GM12878 (cell line): ENCODE measurements at regions not wholly inside any gene's neighbourhood (a gene's known extent, or its start where the extent isn't known, plus 50 kb on each side); places are given as distances from the start of the nearest gene placed in this dataset.

Experiments used
- ATAC-seq: fragments of 200-7000 bp; cut with Tn5 transposase; 3 replicates; pipeline ENCODE4 v1.9.1; 2020; ENCODE audit warnings: mild to moderate bottlenecking, moderate library complexity
- BruUV-seq: library from RNA; stranded (reverse); fragments of 400-500 nt; replicated peaks from 2 replicates; lab custom pipeline; 2021; lab: Mats Ljungman, UMichigan
- CTCF ChIA-PET: fragments of 300-600 bp; sonication (Branson Sonifier 250); formaldehyde crosslinking; extraction: SDS; loops from one replicate; lab custom pipeline; 2021; ENCODE audit warnings: inconsistent platforms; lab: Yijun Ruan, JAX
- POLR2A ChIA-PET: fragments of 350-600 bp; formaldehyde crosslinking; extraction: SDS; loops from one replicate; lab custom pipeline; 2021; ENCODE audit warnings: inconsistent platforms; lab: Charles Lee
- RAD21 ChIA-PET: fragments of 300-600 bp; sonication (Branson Sonifier 250); formaldehyde crosslinking; loops from one replicate; lab custom pipeline; 2023; ENCODE audit warnings: antibody characterized with exemption; ENCODE audit not compliant: unreplicated experiment; lab: Charles Lee
- SMC1A ChIA-PET: fragments of 300-600 bp; sonication (Branson Sonifier 250); formaldehyde crosslinking; loops from one replicate; lab custom pipeline; 2023; ENCODE audit not compliant: unreplicated experiment, uncharacterized antibody; lab: Charles Lee
- DNase-seq: peaks from one replicate; pipeline ENCODE4 v3.0.0-alpha.2; 2011; ENCODE audit warnings: low read depth, low spot score
- FAIRE-seq: peaks from 3 replicates; lab custom pipeline; 2011; peaks lifted over from hg19 to GRCh38; lab: Jason Lieb, UNC
- H2AFZ ChIP-seq: 2 replicates; pipeline ENCODE4 v1.6.0; 2011; ENCODE audit warnings: low read depth, low read length, control low read depth; ENCODE audit not compliant: control insufficient read depth
- H3K27ac ChIP-seq: 2 replicates; pipeline ENCODE4 v1.5.1; 2011; ENCODE audit warnings: control low read depth; ENCODE audit not compliant: control insufficient read depth, insufficient read depth
- H3K27me3 ChIP-seq, 2 experiments: replicated peaks in 1 of 2; 2 replicates each; pipeline versions ENCODE4 v1.6.0 to v1.6.1; 2011; ENCODE audit warnings: low read length in 1 of 2; ENCODE audit not compliant: control insufficient read depth in 2 of 2, insufficient read depth in 2 of 2
- H3K36me3 ChIP-seq, 2 experiments: 2 replicates each; pipeline ENCODE4 v1.5.1; 2011; ENCODE audit warnings: low read length in 1 of 2; ENCODE audit not compliant: control insufficient read depth in 2 of 2, insufficient read depth in 2 of 2
- H3K4me1 ChIP-seq: 2 replicates; pipeline ENCODE4 v1.6.1; 2011; ENCODE audit warnings: mild to moderate bottlenecking, low read length, moderate library complexity, mixed read lengths; ENCODE audit not compliant: control insufficient read depth, insufficient read depth
- H3K4me2 ChIP-seq: 2 replicates; pipeline ENCODE4 v1.6.0; 2011; ENCODE audit warnings: control low read depth; ENCODE audit not compliant: control insufficient read depth, insufficient read depth
- H3K4me3 ChIP-seq: fragments of 200-600 bp; sonication (generic); 2 replicates; pipeline ENCODE4 v1.5.1; 2016
- H3K79me2 ChIP-seq: 2 replicates; pipeline ENCODE4 v1.6.0; 2011; ENCODE audit warnings: low read length; ENCODE audit not compliant: control insufficient read depth, insufficient read depth
- H3K9ac ChIP-seq: 2 replicates; pipeline ENCODE4 v1.8.0; 2011; ENCODE audit warnings: low read length, control low read depth, mixed read lengths; ENCODE audit not compliant: control insufficient read depth, insufficient read depth
- H3K9me3 ChIP-seq: replicated peaks from 3 replicates; pipeline ENCODE4 v1.5.1; 2011; ENCODE audit warnings: mild to moderate bottlenecking, low read length; ENCODE audit not compliant: control insufficient read depth, insufficient read depth
- H4K20me1 ChIP-seq: 2 replicates; pipeline ENCODE4 v1.6.0; 2011; ENCODE audit not compliant: control insufficient read depth, insufficient read depth
- CHD4 ChIP-seq: fragments of 200-600 bp; sonication (generic); IDR thresholded peaks from 2 replicates; pipeline ENCODE4 v1.6.1; 2016; ENCODE audit warnings: mild to moderate bottlenecking
- EED ChIP-seq: sonication (generic); IDR thresholded peaks from 2 replicates; pipeline ENCODE4 v1.6.1; 2016; ENCODE audit warnings: antibody characterized with exemption, low read depth
- FOS ChIP-seq: IDR thresholded peaks from 3 replicates; pipeline ENCODE4 v1.6.1; 2011; ENCODE audit warnings: borderline replicate concordance; ENCODE audit not compliant: insufficient read length; ENCODE audit errors: extremely low read depth
- MEF2B ChIP-seq: fragments of 450-650 bp; IDR thresholded peaks from 2 replicates; pipeline ENCODE4 v1.6.1; 2018; ENCODE audit warnings: mild to moderate bottlenecking, moderate library complexity; ENCODE audit not compliant: partially characterized antibody, poor library complexity, severe bottlenecking
- MTA2 ChIP-seq: fragments of 450-650 bp; IDR thresholded peaks from 2 replicates; pipeline ENCODE4 v1.6.1; 2016; ENCODE audit warnings: low read depth, mild to moderate bottlenecking, moderate library complexity
- NR2C1 ChIP-seq: fragments of 450-650 bp; IDR thresholded peaks from 2 replicates; pipeline ENCODE4 v1.6.1; 2017; ENCODE audit warnings: antibody characterized with exemption, mild to moderate bottlenecking, moderate library complexity
- RELA ChIP-seq: fragments of 450-650 bp; IDR thresholded peaks from 2 replicates; pipeline ENCODE4 v1.8.0; 2014; ENCODE audit warnings: borderline replicate concordance; ENCODE audit not compliant: partially characterized antibody
- RUNX3 ChIP-seq: IDR thresholded peaks from 2 replicates; pipeline ENCODE4 v1.6.1; 2012; ENCODE audit warnings: low read length, inconsistent platforms
- SMC3 ChIP-seq: IDR thresholded peaks from 2 replicates; pipeline ENCODE4 v1.6.1; 2011; ENCODE audit warnings: low read length, improper control_type of control experiment, borderline replicate concordance
- WRNIP1 ChIP-seq: IDR thresholded peaks from 2 replicates; pipeline ENCODE4 v1.6.1; 2011; ENCODE audit warnings: low read depth, low read length, improper control_type of control experiment, borderline replicate concordance
- WGBS: methylation state at CpG from one replicate; pipeline ENCODE4 v1.1.6; 2016; ENCODE audit warnings: low lambda C conversion rate; ENCODE audit not compliant: insufficient replicate concordance, insufficient coverage; ENCODE audit errors: missing lambda C conversion rate; 5-methylcytosine and 5-hydroxymethylcytosine counted together
- in situ Hi-C: fragments of 300-500 bp; cut with MboI; formaldehyde crosslinking; loops from 9 replicates; pipeline ENCODE4 v1.14.3; 2018; ENCODE audit warnings: mixed read lengths
- intact Hi-C: fragments of 100-400 bp; cut with micrococcal nuclease; formaldehyde crosslinking; loops from one replicate; pipeline ENCODE4 v1.14.2; 2022; ENCODE audit not compliant: unreplicated experiment
- TF ChIP-seq, protein P1 (sequence below): IDR thresholded peaks from 2 replicates; pipeline ENCODE4 v1.6.1; 2012; ENCODE audit warnings: low read depth, low read length, improper control_type of control experiment
- TF ChIP-seq, protein P2 (sequence below): fragments of 450-650 bp; formaldehyde crosslinking; IDR thresholded peaks from 2 replicates; pipeline ENCODE4 v1.5.0; 2022; ENCODE audit warnings: mild to moderate bottlenecking, missing genetic modification characterization
- TF ChIP-seq, protein P3 (sequence below): fragments of 450-650 bp; IDR thresholded peaks from 2 replicates; pipeline ENCODE4 v1.6.1; 2017; ENCODE audit warnings: low read depth, mild to moderate bottlenecking, moderate library complexity
- TF ChIP-seq, protein P4 (sequence below): fragments of 450-650 bp; IDR thresholded peaks from 2 replicates; pipeline ENCODE4 v1.6.1; 2017; ENCODE audit warnings: antibody characterized with exemption, mild to moderate bottlenecking, moderate library complexity

DNA sequence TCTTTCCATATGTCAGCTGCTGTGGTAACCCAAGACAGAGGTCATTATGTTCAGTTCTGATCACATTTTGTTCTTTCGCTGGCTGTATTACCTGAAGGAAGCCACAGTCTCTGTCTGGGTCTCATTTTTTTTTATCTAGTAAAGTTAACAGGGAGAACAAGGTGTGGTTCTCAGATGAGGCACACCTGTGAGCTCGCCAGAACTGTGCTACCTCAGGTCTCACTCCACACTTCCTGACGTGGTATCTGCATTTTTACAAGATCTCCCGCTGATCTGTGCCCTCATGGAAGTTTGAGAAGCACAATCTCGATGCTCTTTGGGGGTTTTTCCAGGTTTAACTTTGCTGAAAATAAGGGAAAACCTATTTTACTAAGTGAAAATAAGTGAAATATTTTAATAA is 169.5 kb upstream of the CENPW start (continued):
- TF ChIP-seq, protein P1, sequence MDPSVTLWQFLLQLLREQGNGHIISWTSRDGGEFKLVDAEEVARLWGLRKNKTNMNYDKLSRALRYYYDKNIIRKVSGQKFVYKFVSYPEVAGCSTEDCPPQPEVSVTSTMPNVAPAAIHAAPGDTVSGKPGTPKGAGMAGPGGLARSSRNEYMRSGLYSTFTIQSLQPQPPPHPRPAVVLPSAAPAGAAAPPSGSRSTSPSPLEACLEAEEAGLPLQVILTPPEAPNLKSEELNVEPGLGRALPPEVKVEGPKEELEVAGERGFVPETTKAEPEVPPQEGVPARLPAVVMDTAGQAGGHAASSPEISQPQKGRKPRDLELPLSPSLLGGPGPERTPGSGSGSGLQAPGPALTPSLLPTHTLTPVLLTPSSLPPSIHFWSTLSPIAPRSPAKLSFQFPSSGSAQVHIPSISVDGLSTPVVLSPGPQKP: no peak
- no peak for TF ChIP-seq WRNIP1
- TF ChIP-seq, all 136 proteins: peak for 0

DNA sequence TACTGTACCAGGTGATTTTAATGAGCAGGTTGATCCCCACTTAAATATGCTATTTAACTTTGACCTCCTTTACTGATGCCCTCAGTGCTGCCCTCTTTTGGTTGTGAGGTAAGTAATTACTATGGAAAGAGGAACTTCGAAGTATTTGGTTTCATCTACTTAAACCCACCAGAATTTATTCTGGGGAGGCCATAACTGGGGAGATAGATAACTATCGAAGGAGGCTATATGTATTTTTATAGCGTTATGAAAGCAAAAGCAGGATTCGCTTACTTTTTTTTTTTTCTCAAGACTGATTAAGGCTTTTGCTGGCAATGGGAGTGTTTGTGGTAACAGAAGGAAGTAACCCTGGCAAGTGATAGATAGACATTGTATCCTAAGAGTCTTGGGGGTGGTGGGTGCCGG is 168.9 kb upstream of the CENPW start:
- in situ Hi-C loops: no loop called here
- under 1% methylated on average over 5 of the region's 5 CpGs for WGBS
- Histone ChIP-seq H3K9me3 (no peaks in the 10 kb centered on the region), H4K20me1 (no peaks in the 10 kb centered on the region), H3K9ac (no peak overlapping the region), H3K4me1 (no peaks in the 10 kb centered on the region), H3K27ac (no peak overlapping the region), H3K36me3 (no peaks in the 10 kb centered on the region), H3K79me2 (no peaks in the 10 kb centered on the region), H3K4me2 (no peak overlapping the region), H3K27me3 (no peaks in the 10 kb centered on the region), H3K4me3 (no peak overlapping the region), H2AFZ (peak overlapping the region; percentile 25; the same call in 1 of the 2 replicates)
- ATAC-seq (peak; percentile 95), FAIRE-seq (peak; percentile 86), DNase-seq (peak; percentile 20)
- intact Hi-C loops: loop anchor here (2.0 to 10.0 kb wide), 3 partner anchors 139 to 484 kb away; no protein-coding TSS in a partner anchor
- ChIA-PET CTCF (interaction anchor here (0.6 to 2.6 kb wide), 5 partner anchors 12 to 175 kb away, joined by 3 to 13 read pairs (median 4); no protein-coding TSS in a partner anchor), SMC1A (interaction anchor here (0.7 to 2.5 kb wide), 3 partner anchors 15 to 138 kb away, joined by 3 to 6 read pairs (median 5); no protein-coding TSS in a partner anchor), POLR2A (no interaction called here), RAD21 (no interaction called here)
- no TSS peak for BruUV-seq
- TF ChIP-seq MTA2: peak; percentile 48; the same call in 1 of the 2 replicates
- TF ChIP-seq RELA: no peak
- no peak for TF ChIP-seq CHD4
- peak; percentile 69 for TF ChIP-seq NR2C1
- no peak; the same call in 1 of the 2 replicates for TF ChIP-seq RUNX3
- TF ChIP-seq, protein P2, sequence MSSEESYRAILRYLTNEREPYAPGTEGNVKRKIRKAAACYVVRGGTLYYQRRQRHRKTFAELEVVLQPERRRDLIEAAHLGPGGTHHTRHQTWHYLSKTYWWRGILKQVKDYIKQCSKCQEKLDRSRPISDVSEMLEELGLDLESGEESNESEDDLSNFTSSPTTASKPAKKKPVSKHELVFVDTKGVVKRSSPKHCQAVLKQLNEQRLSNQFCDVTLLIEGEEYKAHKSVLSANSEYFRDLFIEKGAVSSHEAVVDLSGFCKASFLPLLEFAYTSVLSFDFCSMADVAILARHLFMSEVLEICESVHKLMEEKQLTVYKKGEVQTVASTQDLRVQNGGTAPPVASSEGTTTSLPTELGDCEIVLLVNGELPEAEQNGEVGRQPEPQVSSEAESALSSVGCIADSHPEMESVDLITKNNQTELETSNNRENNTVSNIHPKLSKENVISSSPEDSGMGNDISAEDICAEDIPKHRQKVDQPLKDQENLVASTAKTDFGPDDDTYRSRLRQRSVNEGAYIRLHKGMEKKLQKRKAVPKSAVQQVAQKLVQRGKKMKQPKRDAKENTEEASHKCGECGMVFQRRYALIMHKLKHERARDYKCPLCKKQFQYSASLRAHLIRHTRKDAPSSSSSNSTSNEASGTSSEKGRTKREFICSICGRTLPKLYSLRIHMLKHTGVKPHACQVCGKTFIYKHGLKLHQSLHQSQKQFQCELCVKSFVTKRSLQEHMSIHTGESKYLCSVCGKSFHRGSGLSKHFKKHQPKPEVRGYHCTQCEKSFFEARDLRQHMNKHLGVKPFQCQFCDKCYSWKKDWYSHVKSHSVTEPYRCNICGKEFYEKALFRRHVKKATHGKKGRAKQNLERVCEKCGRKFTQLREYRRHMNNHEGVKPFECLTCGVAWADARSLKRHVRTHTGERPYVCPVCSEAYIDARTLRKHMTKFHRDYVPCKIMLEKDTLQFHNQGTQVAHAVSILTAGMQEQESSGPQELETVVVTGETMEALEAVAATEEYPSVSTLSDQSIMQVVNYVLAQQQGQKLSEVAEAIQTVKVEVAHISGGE (CRISPR knock-in tag): no peak
- TF ChIP-seq, protein P3, sequence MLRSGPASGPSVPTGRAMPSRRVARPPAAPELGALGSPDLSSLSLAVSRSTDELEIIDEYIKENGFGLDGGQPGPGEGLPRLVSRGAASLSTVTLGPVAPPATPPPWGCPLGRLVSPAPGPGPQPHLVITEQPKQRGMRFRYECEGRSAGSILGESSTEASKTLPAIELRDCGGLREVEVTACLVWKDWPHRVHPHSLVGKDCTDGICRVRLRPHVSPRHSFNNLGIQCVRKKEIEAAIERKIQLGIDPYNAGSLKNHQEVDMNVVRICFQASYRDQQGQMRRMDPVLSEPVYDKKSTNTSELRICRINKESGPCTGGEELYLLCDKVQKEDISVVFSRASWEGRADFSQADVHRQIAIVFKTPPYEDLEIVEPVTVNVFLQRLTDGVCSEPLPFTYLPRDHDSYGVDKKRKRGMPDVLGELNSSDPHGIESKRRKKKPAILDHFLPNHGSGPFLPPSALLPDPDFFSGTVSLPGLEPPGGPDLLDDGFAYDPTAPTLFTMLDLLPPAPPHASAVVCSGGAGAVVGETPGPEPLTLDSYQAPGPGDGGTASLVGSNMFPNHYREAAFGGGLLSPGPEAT: no peak
- TF ChIP-seq MEF2B: peak; percentile 19
- peak; percentile 39; the same call in 1 of the 2 replicates for TF ChIP-seq SMC3
- TF ChIP-seq, protein P4, sequence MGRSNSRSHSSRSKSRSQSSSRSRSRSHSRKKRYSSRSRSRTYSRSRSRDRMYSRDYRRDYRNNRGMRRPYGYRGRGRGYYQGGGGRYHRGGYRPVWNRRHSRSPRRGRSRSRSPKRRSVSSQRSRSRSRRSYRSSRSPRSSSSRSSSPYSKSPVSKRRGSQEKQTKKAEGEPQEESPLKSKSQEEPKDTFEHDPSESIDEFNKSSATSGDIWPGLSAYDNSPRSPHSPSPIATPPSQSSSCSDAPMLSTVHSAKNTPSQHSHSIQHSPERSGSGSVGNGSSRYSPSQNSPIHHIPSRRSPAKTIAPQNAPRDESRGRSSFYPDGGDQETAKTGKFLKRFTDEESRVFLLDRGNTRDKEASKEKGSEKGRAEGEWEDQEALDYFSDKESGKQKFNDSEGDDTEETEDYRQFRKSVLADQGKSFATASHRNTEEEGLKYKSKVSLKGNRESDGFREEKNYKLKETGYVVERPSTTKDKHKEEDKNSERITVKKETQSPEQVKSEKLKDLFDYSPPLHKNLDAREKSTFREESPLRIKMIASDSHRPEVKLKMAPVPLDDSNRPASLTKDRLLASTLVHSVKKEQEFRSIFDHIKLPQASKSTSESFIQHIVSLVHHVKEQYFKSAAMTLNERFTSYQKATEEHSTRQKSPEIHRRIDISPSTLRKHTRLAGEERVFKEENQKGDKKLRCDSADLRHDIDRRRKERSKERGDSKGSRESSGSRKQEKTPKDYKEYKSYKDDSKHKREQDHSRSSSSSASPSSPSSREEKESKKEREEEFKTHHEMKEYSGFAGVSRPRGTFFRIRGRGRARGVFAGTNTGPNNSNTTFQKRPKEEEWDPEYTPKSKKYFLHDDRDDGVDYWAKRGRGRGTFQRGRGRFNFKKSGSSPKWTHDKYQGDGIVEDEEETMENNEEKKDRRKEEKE: no peak
- no peak for TF ChIP-seq FOS
- no peak for TF ChIP-seq EED
